ENCODE measurements at regions not wholly inside any gene's neighbourhood (a gene's known extent, or its start where the extent isn't known, plus 50 kb on each side); places are given as distances from the start of the nearest gene placed in this dataset.
"Not testable (repeated sequence)": the region's sequence is repeated elsewhere in the genome, so short reads cannot be mapped to it uniquely, and the experiment has no call there.

GRCh38 chr1:243074224-243074623 is 180.9 kb downstream of the CEP170 start:
- H3K4me1 ChIP-seq (ENCODE audit: control insufficient read depth, insufficient read depth, low read length); H3K4me3 ChIP-seq; ATAC-seq; H3K79me2 ChIP-seq (ENCODE audit: control insufficient read depth, insufficient read depth, low read length); BruUV-seq (replicated peaks); CTCF ChIA-PET; H3K9me3 ChIP-seq (replicated peaks; ENCODE audit: control insufficient read depth, insufficient read depth, low read length); H4K20me1 ChIP-seq (ENCODE audit: control insufficient read depth, insufficient read depth); DNase-seq (ENCODE audit: low read depth, low spot score); intact Hi-C loops (cut with micrococcal nuclease; ENCODE audit: unreplicated experiment); H3K27me3 ChIP-seq (replicated peaks in 1 of 2; ENCODE audit: control insufficient read depth in 2 of 2, insufficient read depth in 2 of 2, low read length in 1 of 2); RAD21 ChIA-PET (ENCODE audit: unreplicated experiment); H3K27ac ChIP-seq (ENCODE audit: control insufficient read depth, insufficient read depth); H2AFZ ChIP-seq (ENCODE audit: control insufficient read depth, low read depth, low read length); in situ Hi-C loops (cut with MboI); POLR2A ChIA-PET; H3K9ac ChIP-seq (ENCODE audit: control insufficient read depth, insufficient read depth, low read length); H3K4me2 ChIP-seq (ENCODE audit: control insufficient read depth, insufficient read depth); H3K36me3 ChIP-seq (ENCODE audit: control insufficient read depth in 2 of 2, insufficient read depth in 2 of 2, low read length in 1 of 2); FAIRE-seq; SMC1A ChIA-PET (ENCODE audit: uncharacterized antibody, unreplicated experiment): not testable (repeated sequence)
- WGBS (ENCODE audit: insufficient coverage, insufficient replicate concordance, low lambda C conversion rate, missing lambda C conversion rate), result 11% methylated on average over 1 of the region's 5 CpGs

GRCh38 chr1:243067056-243067455 is 188.0 kb downstream of the CEP170 start:
- CTCF ChIA-PET; in situ Hi-C loops (cut with MboI); H3K4me2 ChIP-seq (ENCODE audit: control insufficient read depth, insufficient read depth); H2AFZ ChIP-seq (ENCODE audit: control insufficient read depth, low read depth, low read length); H3K27ac ChIP-seq (ENCODE audit: control insufficient read depth, insufficient read depth); H3K9ac ChIP-seq (ENCODE audit: control insufficient read depth, insufficient read depth, low read length); SMC1A ChIA-PET (ENCODE audit: uncharacterized antibody, unreplicated experiment); H3K4me1 ChIP-seq (ENCODE audit: control insufficient read depth, insufficient read depth, low read length); H3K79me2 ChIP-seq (ENCODE audit: control insufficient read depth, insufficient read depth, low read length); intact Hi-C loops (cut with micrococcal nuclease; ENCODE audit: unreplicated experiment); H3K4me3 ChIP-seq; RAD21 ChIA-PET (ENCODE audit: unreplicated experiment); FAIRE-seq; ATAC-seq; H3K9me3 ChIP-seq (replicated peaks; ENCODE audit: control insufficient read depth, insufficient read depth, low read length); DNase-seq (ENCODE audit: low read depth, low spot score); H4K20me1 ChIP-seq (ENCODE audit: control insufficient read depth, insufficient read depth); H3K27me3 ChIP-seq (replicated peaks in 1 of 2; ENCODE audit: control insufficient read depth in 2 of 2, insufficient read depth in 2 of 2, low read length in 1 of 2); POLR2A ChIA-PET; BruUV-seq (replicated peaks); H3K36me3 ChIP-seq (ENCODE audit: control insufficient read depth in 2 of 2, insufficient read depth in 2 of 2, low read length in 1 of 2): not testable (repeated sequence)
- WGBS (ENCODE audit: insufficient coverage, insufficient replicate concordance, low lambda C conversion rate, missing lambda C conversion rate), result 50% methylated on average over 2 of the region's 7 CpGs

- H2AFZ ChIP-seq (ENCODE audit: control insufficient read depth, low read depth, low read length); H3K36me3 ChIP-seq (ENCODE audit: control insufficient read depth in 2 of 2, insufficient read depth in 2 of 2, low read length in 1 of 2); H3K4me2 ChIP-seq (ENCODE audit: control insufficient read depth, insufficient read depth); H4K20me1 ChIP-seq (ENCODE audit: control insufficient read depth, insufficient read depth); H3K9me3 ChIP-seq (replicated peaks; ENCODE audit: control insufficient read depth, insufficient read depth, low read length); H3K4me1 ChIP-seq (ENCODE audit: control insufficient read depth, insufficient read depth, low read length); H3K79me2 ChIP-seq (ENCODE audit: control insufficient read depth, insufficient read depth, low read length); SMC1A ChIA-PET (ENCODE audit: uncharacterized antibody, unreplicated experiment); FAIRE-seq; in situ Hi-C loops (cut with MboI); CTCF ChIA-PET; ATAC-seq; intact Hi-C loops (cut with micrococcal nuclease; ENCODE audit: unreplicated experiment); H3K9ac ChIP-seq (ENCODE audit: control insufficient read depth, insufficient read depth, low read length); H3K27me3 ChIP-seq (replicated peaks in 1 of 2; ENCODE audit: control insufficient read depth in 2 of 2, insufficient read depth in 2 of 2, low read length in 1 of 2); BruUV-seq (replicated peaks); H3K4me3 ChIP-seq; POLR2A ChIA-PET; RAD21 ChIA-PET (ENCODE audit: unreplicated experiment); H3K27ac ChIP-seq (ENCODE audit: control insufficient read depth, insufficient read depth); DNase-seq (ENCODE audit: low read depth, low spot score): not testable (repeated sequence)
- 56% methylated on average over 3 of the region's 6 CpGs for WGBS (ENCODE audit: insufficient coverage, insufficient replicate concordance, low lambda C conversion rate, missing lambda C conversion rate)
- TF ChIP-seq JUNB (IDR thresholded peaks at IDR 0.05), result 0 out of 2 replicates have a peak, but pooled peaks have one; percentile 12
Measured at GRCh38 chr1:243061965-243062364, 193.1 kb downstream of the CEP170 start.

- 66% methylated on average over 8 of the region's 22 CpGs for WGBS (ENCODE audit: insufficient coverage, insufficient replicate concordance, low lambda C conversion rate, missing lambda C conversion rate)
- intact Hi-C loops (cut with micrococcal nuclease; ENCODE audit: unreplicated experiment), result loop anchor here (10.0 kb wide), 1 partner anchor 269 kb away; no protein-coding TSS in a partner anchor
Measured at GRCh38 chr1:243055510-243055909, 199.6 kb downstream of the CEP170 start.

More at GRCh38 chr1:243055510-243055909, 199.6 kb downstream of the CEP170 start:
- H3K4me1 ChIP-seq (ENCODE audit: control insufficient read depth, insufficient read depth, low read length); SMC1A ChIA-PET (ENCODE audit: uncharacterized antibody, unreplicated experiment); DNase-seq (ENCODE audit: low read depth, low spot score); H3K27ac ChIP-seq (ENCODE audit: control insufficient read depth, insufficient read depth); H3K4me3 ChIP-seq; H3K4me2 ChIP-seq (ENCODE audit: control insufficient read depth, insufficient read depth); POLR2A ChIA-PET; H4K20me1 ChIP-seq (ENCODE audit: control insufficient read depth, insufficient read depth); FAIRE-seq; CTCF ChIA-PET; H3K36me3 ChIP-seq (ENCODE audit: control insufficient read depth in 2 of 2, insufficient read depth in 2 of 2, low read length in 1 of 2); in situ Hi-C loops (cut with MboI); BruUV-seq (replicated peaks); H3K9ac ChIP-seq (ENCODE audit: control insufficient read depth, insufficient read depth, low read length); H3K27me3 ChIP-seq (replicated peaks in 1 of 2; ENCODE audit: control insufficient read depth in 2 of 2, insufficient read depth in 2 of 2, low read length in 1 of 2); H2AFZ ChIP-seq (ENCODE audit: control insufficient read depth, low read depth, low read length); RAD21 ChIA-PET (ENCODE audit: unreplicated experiment); H3K79me2 ChIP-seq (ENCODE audit: control insufficient read depth, insufficient read depth, low read length); H3K9me3 ChIP-seq (replicated peaks; ENCODE audit: control insufficient read depth, insufficient read depth, low read length); ATAC-seq: not testable (repeated sequence)

Data from GM12878 (cell line).